HL-60/S4 treated with retinoic acid at 250 ng/mL for 4 days and 3 days (cell line): ENCODE measurements at regions not wholly inside any gene's neighbourhood (a gene's known extent, or its start where the extent isn't known, plus 50 kb on each side); places are given as distances from the start of the nearest gene placed in this dataset.

Source experiments
- in situ Hi-C: fragments of 300-500 bp; cut with MboI; formaldehyde crosslinking; loops from 2 replicates; pipeline ENCODE4 v1.7.0; 2022; ENCODE audit warnings: low sequenced_read_pairs

GRCh38 chr9:119844431-119844830, 475.2 kb upstream of the BRINP1 start:
- in situ Hi-C loops: no loop called here

GRCh38 chr9:119841016-119841415, 471.8 kb upstream of the BRINP1 start:
- in situ Hi-C loops: no loop called here

- in situ Hi-C loops: no loop called here
Measured at GRCh38 chr9:119839888-119840287, 470.7 kb upstream of the BRINP1 start.

- in situ Hi-C loops: no loop called here
Measured at GRCh38 chr9:119838210-119838609, 469.0 kb upstream of the BRINP1 start.

GRCh38 chr9:119836036-119836435, 466.8 kb upstream of the BRINP1 start:
- in situ Hi-C loops: no loop called here

- in situ Hi-C loops: no loop called here
Measured at GRCh38 chr9:119834064-119834620, 464.9 kb upstream of the BRINP1 start.

- in situ Hi-C loops: no loop called here
Measured at GRCh38 chr9:119831309-119831708, 462.1 kb upstream of the BRINP1 start.

GRCh38 chr9:119829748-119830147, 460.5 kb upstream of the BRINP1 start:
- in situ Hi-C loops: no loop called here

GRCh38 chr9:119829186-119829585, 460.0 kb upstream of the BRINP1 start:
- in situ Hi-C loops: no loop called here

- in situ Hi-C loops: no loop called here
Measured at GRCh38 chr9:119827526-119827925, 458.3 kb upstream of the BRINP1 start.

GRCh38 chr9:119827126-119827525, 457.9 kb upstream of the BRINP1 start:
- in situ Hi-C loops: no loop called here

GRCh38 chr9:119818726-119819435, 449.6 kb upstream of the BRINP1 start:
- in situ Hi-C loops: no loop called here

- in situ Hi-C loops: no loop called here
Measured at GRCh38 chr9:119810645-119811429, 441.6 kb upstream of the BRINP1 start.

GRCh38 chr9:119803679-119804078, 434.4 kb upstream of the BRINP1 start:
- in situ Hi-C loops: no loop called here

GRCh38 chr9:119802621-119803020, 433.4 kb upstream of the BRINP1 start:
- in situ Hi-C loops: no loop called here

- in situ Hi-C loops: no loop called here
Measured at GRCh38 chr9:119802133-119802532, 432.9 kb upstream of the BRINP1 start.

GRCh38 chr9:119801311-119801710, 432.1 kb upstream of the BRINP1 start:
- in situ Hi-C loops: no loop called here

GRCh38 chr9:119795395-119795794, 426.2 kb upstream of the BRINP1 start:
- in situ Hi-C loops: no loop called here

GRCh38 chr9:119794836-119795235, 425.6 kb upstream of the BRINP1 start:
- in situ Hi-C loops: no loop called here

GRCh38 chr9:119793218-119793617, 424.0 kb upstream of the BRINP1 start:
- in situ Hi-C loops: no loop called here

GRCh38 chr9:119792242-119792641, 423.0 kb upstream of the BRINP1 start:
- in situ Hi-C loops: no loop called here

- in situ Hi-C loops: no loop called here
Measured at GRCh38 chr9:119789987-119790386, 420.8 kb upstream of the BRINP1 start.
